NCI-H2107 treated with DMSO at 0.1 percent for 48 hours (cell line): ENCODE measurements at regions not wholly inside any gene's neighbourhood (a gene's known extent, or its start where the extent isn't known, plus 50 kb on each side); places are given as distances from the start of the nearest gene placed in this dataset.
"Not testable (repeated sequence)": the region's sequence is repeated elsewhere in the genome, so short reads cannot be mapped to it uniquely, and the experiment has no call there.

Experiments used
- DNase-seq: peaks from one replicate; lab custom pipeline; 2025; ENCODE audit not compliant: unreplicated experiment; lab: John Stamatoyannopoulos, UW

GRCh38 chr1:199931666-199932377 lies 95.7 kb upstream of the NR5A2 start:
- DNase-seq, result no peak

- no peak for DNase-seq
Observed at GRCh38 chr1:199932462-199932861, 95.0 kb upstream of the NR5A2 start.

- no peak for DNase-seq
Observed at GRCh38 chr1:199936441-199936840, 91.1 kb upstream of the NR5A2 start.

DNA sequence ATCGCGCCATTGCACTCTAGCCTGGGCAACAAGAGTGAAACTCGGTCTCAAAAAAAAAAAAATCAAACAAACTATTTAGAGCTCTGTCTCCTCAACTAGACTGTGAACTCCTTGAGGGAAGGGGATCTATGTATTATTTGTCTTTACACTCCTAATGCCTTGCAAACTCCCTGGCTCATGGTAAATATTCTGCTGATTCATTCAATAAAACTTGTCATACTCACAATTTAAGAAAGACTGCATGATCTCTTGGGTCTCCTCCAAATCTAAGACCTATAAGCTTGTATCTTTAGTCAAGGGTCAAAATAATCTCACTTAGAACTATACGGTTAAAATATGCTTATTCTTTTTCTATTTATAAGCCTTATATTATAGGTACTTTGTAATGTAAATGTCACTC lies 90.3 kb upstream of the NR5A2 start:
- no peak for DNase-seq

GRCh38 chr1:199937661-199938060 lies 89.8 kb upstream of the NR5A2 start:
- no peak for DNase-seq

- DNase-seq, result no peak
Observed at GRCh38 chr1:199944986-199945385, 82.5 kb upstream of the NR5A2 start.

DNA sequence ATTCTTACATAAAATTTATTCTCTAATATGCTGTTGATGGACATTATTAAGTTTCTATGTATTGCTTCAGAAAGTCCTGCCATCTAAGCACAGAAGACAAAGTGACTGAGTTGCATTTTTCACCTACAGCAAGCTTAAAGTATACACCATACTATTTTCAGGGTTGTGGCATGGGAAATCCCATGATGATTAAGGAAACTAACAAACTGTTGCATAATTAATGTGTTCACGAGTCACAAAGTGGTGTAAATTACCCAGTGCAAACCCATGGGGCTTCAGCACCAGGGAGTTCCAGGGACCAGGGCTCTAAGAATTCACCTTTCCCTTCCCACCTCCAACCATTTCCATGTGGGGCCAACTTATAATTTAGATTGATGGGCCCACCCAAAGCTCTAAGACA lies 81.9 kb upstream of the NR5A2 start:
- no peak for DNase-seq

- no peak for DNase-seq
Observed at GRCh38 chr1:199946305-199947155, 81.0 kb upstream of the NR5A2 start.

- no peak for DNase-seq
Observed at GRCh38 chr1:199948587-199949280, 78.8 kb upstream of the NR5A2 start.

DNA sequence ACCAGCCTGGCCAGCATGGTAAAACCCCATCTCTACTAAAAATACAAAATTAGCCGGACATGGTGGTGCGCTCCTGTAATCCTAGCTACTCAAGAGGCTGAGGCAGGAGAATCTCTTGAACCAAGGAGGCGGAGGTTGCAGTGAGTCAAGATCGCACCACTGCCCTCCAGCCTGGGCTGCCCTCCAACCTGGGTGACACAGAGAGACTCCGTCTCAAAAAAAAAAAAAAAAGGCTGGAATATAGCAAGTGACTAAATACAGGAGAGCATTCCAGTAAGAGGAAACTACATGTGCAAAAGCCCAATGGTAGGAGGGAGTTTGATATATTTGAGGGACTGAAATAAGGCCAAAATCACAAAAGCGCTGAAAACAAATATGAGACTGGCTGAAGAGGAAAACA lies 76.5 kb upstream of the NR5A2 start:
- DNase-seq, result not testable (repeated sequence)

- DNase-seq, result no peak
Observed at GRCh38 chr1:199953651-199954050, 73.9 kb upstream of the NR5A2 start.

DNA sequence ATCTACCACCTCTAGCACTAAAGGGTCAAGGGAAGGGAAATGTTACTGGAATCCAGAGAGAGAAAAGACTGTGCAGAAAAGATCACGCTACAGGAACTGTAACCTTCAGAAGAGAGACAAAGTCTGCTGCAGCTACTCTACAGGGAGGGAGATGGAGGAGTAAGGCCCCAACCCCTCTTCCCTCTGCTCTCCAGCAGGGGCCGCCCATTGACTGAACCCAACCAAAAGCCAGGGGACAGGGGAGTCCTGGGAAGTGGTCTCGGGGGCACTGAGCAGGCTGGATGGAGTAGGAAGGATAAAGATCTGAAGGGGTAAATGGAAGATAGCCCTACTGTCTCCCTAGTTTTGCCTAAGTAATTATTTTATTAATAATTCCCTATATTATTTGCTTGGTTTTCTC lies 72.8 kb upstream of the NR5A2 start:
- no peak for DNase-seq

GRCh38 chr1:199955235-199955634 lies 72.3 kb upstream of the NR5A2 start:
- DNase-seq, result no peak

DNA sequence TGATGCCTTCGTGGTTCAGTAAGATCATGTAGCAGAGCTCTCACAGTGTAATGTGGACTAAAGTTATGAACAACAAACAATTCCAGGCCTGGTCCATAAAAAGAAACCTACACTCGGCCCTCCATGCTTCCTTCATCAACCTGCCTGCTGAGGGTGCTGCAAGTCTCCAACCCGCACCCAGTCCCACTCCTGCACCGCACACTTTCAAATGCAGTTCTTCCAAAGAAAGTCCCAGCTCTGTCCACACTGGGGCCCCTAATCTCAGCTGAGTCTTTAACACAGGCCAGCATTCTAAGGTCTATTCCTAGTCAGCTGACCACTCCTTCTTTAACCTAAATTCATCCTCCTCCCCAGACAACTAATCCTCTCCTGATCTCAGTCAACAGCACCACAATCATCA lies 71.5 kb upstream of the NR5A2 start:
- no peak for DNase-seq

DNA sequence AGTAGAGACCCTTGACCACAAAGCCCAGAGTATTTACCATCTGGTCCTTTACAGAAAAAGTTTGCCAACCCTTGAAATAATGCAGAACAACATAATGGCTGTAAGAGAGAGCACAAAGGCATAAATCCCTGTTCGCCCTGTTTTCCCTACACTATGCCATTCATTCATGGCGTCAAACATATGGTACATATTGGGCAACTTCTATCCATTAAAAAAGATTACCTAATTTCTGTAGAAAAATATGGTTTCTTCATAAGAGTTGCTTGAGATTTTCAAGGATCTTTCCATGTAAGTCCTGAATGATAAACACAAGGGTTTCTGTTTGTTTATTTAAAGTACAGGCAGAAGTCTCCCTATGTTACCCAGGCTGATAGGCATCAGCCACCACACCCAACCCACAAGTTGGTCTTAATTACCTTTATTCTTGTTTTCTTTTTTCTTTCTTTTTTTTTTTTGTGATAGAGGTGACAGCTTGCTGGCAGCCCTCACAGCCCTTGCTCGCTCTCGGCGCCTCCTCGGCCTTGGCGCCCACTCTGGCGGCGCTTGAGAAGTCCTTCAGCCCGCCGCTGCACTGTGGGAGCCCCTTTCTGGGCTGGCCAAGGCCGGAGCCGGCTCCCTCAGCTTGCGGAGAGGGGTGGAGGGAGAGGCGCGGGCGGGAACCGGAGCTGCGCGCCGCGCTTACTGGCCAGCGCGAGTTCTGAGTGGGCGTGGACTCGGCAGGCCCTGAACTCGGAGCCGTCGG lies 68.3 kb upstream of the NR5A2 start:
- no peak for DNase-seq

DNA sequence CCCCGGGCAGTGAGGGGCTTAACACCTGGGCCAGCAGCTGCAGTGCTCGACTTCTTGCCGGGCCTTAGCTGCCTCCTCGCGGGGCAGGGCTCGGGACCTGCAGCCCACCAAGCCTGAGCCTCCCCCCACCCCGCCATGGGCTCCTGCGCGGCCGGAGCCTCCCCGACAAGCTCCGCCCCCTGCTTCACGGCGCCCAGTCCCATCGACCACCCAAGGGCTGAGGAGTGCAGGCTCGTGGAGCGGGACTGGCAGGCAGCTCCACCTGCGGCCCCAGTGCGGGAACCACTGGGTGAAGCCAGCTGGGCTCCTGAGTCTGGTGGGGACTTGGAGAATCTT lies 67.8 kb upstream of the NR5A2 start:
- DNase-seq, result no peak

- DNase-seq, result no peak
Observed at GRCh38 chr1:199970125-199970524, 57.4 kb upstream of the NR5A2 start.

GRCh38 chr1:199976496-199977144 lies 50.9 kb upstream of the NR5A2 start:
- DNase-seq, result no peak
